ENCODE measurements at regions not wholly inside any gene's neighbourhood (a gene's known extent, or its start where the extent isn't known, plus 50 kb on each side); places are given as distances from the start of the nearest gene placed in this dataset.

- no peak for TF ChIP-seq ZNF704 (CRISPR knock-in tag; IDR thresholded peaks at IDR 0.05; ENCODE audit: borderline replicate concordance)
- TF ChIP-seq ZNF232 (CRISPR knock-in tag; IDR thresholded peaks at IDR 0.05; ENCODE audit: borderline replicate concordance) = no peak
- TF ChIP-seq ZBTB4 (CRISPR knock-in tag; IDR thresholded peaks at IDR 0.05; ENCODE audit: borderline replicate concordance) = no peak
Observed at GRCh38 chr3:87835236-87835635, 223.6 kb downstream of the CGGBP1 start (continued).

GRCh38 chr3:87834327-87834726 is 224.5 kb downstream of the CGGBP1 start:
- ATAC-seq = no peak
- Histone ChIP-seq H4K20me1 (ENCODE audit: insufficient read depth, low read length) (no peaks in the 10 kb centered on the region), H3K4me2 (ENCODE audit: low read depth, low read length) (no peak overlapping the region), H3K4me1 (ENCODE audit: insufficient read depth, low read length) (no peaks in the 10 kb centered on the region), H3K4me3 (replicated peaks in 1 of 3; ENCODE audit: insufficient read depth in 1 of 3, low read depth in 2 of 3, low read length in 3 of 3) (no peak overlapping the region), H3K36me3 (replicated peaks in 1 of 2; ENCODE audit: control insufficient read depth in 1 of 2, insufficient read depth in 2 of 2, low read length in 2 of 2) (no peaks in the 10 kb centered on the region), H3K27ac (ENCODE audit: extremely low read length, insufficient read depth, low read length) (no peak overlapping the region), H3K9ac (ENCODE audit: insufficient read depth, low read depth, low read length) (no peak overlapping the region), H3K9me3 (ENCODE audit: low read length) (no peaks in the 10 kb centered on the region), H3K79me2 (ENCODE audit: insufficient read depth, low read length) (no peaks in the 10 kb centered on the region), H2AFZ (ENCODE audit: low read length) (no peak overlapping the region), H3K27me3 (ENCODE audit: control insufficient read depth in 1 of 2, insufficient read depth in 2 of 2, low read length in 2 of 2) (no peaks in the 10 kb centered on the region)
- FAIRE-seq = no peak
- ChIA-PET CTCF (ENCODE audit: low intra/inter-chr PET ratio, low total read pairs) (no interaction called here), POLR2A (no interaction called here)
- intact Hi-C loops (cut with micrococcal nuclease; ENCODE audit: unreplicated experiment) = no loop called here
- in situ Hi-C loops (cut with HindIII; ENCODE audit: extremely low pct_ligation_motif_present, low pct_unique_long_range_greater_than_20kb) = no loop called here
- 1% methylated on average over 2 of the region's 2 CpGs for WGBS (ENCODE audit: low lambda C conversion rate)
- BruUV-seq (replicated peaks) = no TSS peak
- DNase-seq (ENCODE audit: low spot score) = peak; percentile 51
- TF ChIP-seq ZNF331 (CRISPR knock-in tag; IDR thresholded peaks at IDR 0.05) (no peak), CSRNP2 (CRISPR knock-in tag; conservative IDR thresholded peaks at IDR 0.05; ENCODE audit: low read depth) (no peak), TAF1 (CRISPR knock-in tag; IDR thresholded peaks at IDR 0.05) (no peak), ZFP36 (IDR thresholded peaks at IDR 0.05; ENCODE audit: borderline replicate concordance, low read depth, low read length, partially characterized antibody) (no peak), RARA (CRISPR knock-in tag; IDR thresholded peaks at IDR 0.05) (no peak), ELF1 (CRISPR knock-in tag; IDR thresholded peaks at IDR 0.05) (no peak), ZNF670 (CRISPR knock-in tag; IDR thresholded peaks at IDR 0.05; ENCODE audit: borderline replicate concordance) (no peak), ZFP90 (CRISPR knock-in tag; IDR thresholded peaks at IDR 0.05; ENCODE audit: borderline replicate concordance) (no peak), SUZ12 (IDR thresholded peaks at IDR 0.05; ENCODE audit: low read depth, low read length) (no peak), ERF (CRISPR knock-in tag; IDR thresholded peaks at IDR 0.05) (no peak), CENPX (CRISPR knock-in tag; IDR thresholded peaks at IDR 0.05) (no peak), SMAD1 (CRISPR knock-in tag; IDR thresholded peaks at IDR 0.05; ENCODE audit: borderline replicate concordance, low read depth) (no peak), HNF4G (IDR thresholded peaks at IDR 0.05; ENCODE audit: borderline replicate concordance, low read depth, low read length) (no peak), HNF4G (CRISPR knock-in tag; IDR thresholded peaks at IDR 0.05; ENCODE audit: borderline replicate concordance, low read depth) (no peak), SALL1 (CRISPR knock-in tag; IDR thresholded peaks at IDR 0.05) (no peak), SPEN (CRISPR knock-in tag; IDR thresholded peaks at IDR 0.05; ENCODE audit: low read depth) (no peak), ZNF816 (CRISPR knock-in tag; IDR thresholded peaks at IDR 0.05; ENCODE audit: borderline replicate concordance) (no peak)

Measured in HepG2 (cell line).